Uterus (tissue), 3 donors: ENCODE measurements at regions not wholly inside any gene's neighbourhood (a gene's known extent, or its start where the extent isn't known, plus 50 kb on each side); places are given as distances from the start of the nearest gene placed in this dataset.

Experiments used
- DNase-seq, 2 donors: peaks; one replicate each; pipeline ENCODE4 v3.0.0-alpha.2; 2019 to 2020
- H3K27ac ChIP-seq, 2 donors: fragments of 200-600 bp; sonication (generic); 1 replicate in 1 of 2; 2 replicates in 1 of 2; pipeline ENCODE4 v1.5.1; 2016 to 2018
- H3K27me3 ChIP-seq, 2 donors: fragments of 200-600 bp; sonication (generic); one replicate each; pipeline ENCODE4 v1.5.1; 2018 to 2019; ENCODE audit warnings: control low read depth in 1 of 2
- H3K36me3 ChIP-seq, 2 donors: fragments of 200-600 bp; sonication (generic); one replicate each; pipeline ENCODE4 v1.5.1; 2019; ENCODE audit warnings: control low read depth in 1 of 2
- H3K4me1 ChIP-seq, 2 donors: fragments of 200-600 bp; sonication (generic); one replicate each; pipeline ENCODE4 v1.5.1; 2018 to 2019; ENCODE audit warnings: control low read depth in 1 of 2
- H3K4me3 ChIP-seq, 2 donors: fragments of 200-600 bp; sonication (generic); 1 replicate in 1 of 2; 2 replicates in 1 of 2; pipeline ENCODE4 v1.5.1; 2018 to 2019; ENCODE audit warnings: mild to moderate bottlenecking in 1 of 2
- H3K9me3 ChIP-seq, 2 donors: fragments of 200-600 bp; sonication (generic); one replicate each; pipeline ENCODE4 v1.5.1; 2019; ENCODE audit warnings: control low read depth in 1 of 2
- POLR2A ChIP-seq, 2 donors: fragments of 450-650 bp; IDR thresholded peaks; one replicate each; pipeline ENCODE4 v1.6.1; 2016; ENCODE audit warnings: antibody characterized with exemption in 2 of 2, mild to moderate bottlenecking in 1 of 2, moderate library complexity in 1 of 2
- intact Hi-C: fragments of 100-400 bp; cut with DNase I; formaldehyde crosslinking; loops from one replicate; pipeline ENCODE4 v1.15.1; 2023; ENCODE audit warnings: low total_unique reads
- TF ChIP-seq, protein P1 (sequence below), 4 experiments: fragments of 200-600 bp in 2 of 4; fragments of 450-650 bp in 2 of 4; sonication (generic) in 2 of 4; IDR thresholded peaks; one replicate each; pipeline ENCODE4 v1.5.1; 2016 to 2019; ENCODE audit warnings: antibody characterized with exemption in 4 of 4, mild to moderate bottlenecking in 2 of 4, moderate library complexity in 1 of 4
- donor health status: DM: yes; HTN: yes; CAD: no.

DNA sequence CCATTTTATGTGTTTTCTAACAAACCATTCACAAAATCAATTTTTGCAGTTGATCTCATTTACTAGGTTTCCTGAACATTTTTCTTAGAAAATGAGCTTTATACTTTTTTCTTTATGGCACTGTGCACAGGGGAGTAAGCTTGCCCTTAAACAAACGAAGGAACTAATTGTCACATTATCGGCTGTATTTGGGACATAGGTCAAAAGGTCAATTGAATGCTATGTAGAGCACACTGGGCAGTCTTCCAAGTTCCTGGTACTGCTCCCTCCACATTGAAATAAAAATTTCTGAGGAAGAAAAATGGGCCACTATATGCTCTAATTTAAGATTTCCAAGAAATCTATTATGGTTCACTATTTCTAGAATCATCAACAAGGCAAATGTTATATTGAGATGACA is 93.6 kb upstream of the TMEFF2 start:
- Histone ChIP-seq H3K4me1 (no peaks in the 10 kb centered on the region), H3K27me3 (no peaks in the 10 kb centered on the region), H3K36me3 (no peaks in the 10 kb centered on the region), H3K4me3 (no peak overlapping the region), H3K27ac (no peak overlapping the region), H3K9me3 (no peaks in the 10 kb centered on the region)
- intact Hi-C loops, result no loop called here
- DNase-seq, result no peak
- TF ChIP-seq POLR2A (IDR thresholded peaks at IDR 0.05), result no peak
- TF ChIP-seq, protein P1, sequence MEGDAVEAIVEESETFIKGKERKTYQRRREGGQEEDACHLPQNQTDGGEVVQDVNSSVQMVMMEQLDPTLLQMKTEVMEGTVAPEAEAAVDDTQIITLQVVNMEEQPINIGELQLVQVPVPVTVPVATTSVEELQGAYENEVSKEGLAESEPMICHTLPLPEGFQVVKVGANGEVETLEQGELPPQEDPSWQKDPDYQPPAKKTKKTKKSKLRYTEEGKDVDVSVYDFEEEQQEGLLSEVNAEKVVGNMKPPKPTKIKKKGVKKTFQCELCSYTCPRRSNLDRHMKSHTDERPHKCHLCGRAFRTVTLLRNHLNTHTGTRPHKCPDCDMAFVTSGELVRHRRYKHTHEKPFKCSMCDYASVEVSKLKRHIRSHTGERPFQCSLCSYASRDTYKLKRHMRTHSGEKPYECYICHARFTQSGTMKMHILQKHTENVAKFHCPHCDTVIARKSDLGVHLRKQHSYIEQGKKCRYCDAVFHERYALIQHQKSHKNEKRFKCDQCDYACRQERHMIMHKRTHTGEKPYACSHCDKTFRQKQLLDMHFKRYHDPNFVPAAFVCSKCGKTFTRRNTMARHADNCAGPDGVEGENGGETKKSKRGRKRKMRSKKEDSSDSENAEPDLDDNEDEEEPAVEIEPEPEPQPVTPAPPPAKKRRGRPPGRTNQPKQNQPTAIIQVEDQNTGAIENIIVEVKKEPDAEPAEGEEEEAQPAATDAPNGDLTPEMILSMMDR (IDR thresholded peaks at IDR 0.05), result no peak

- intact Hi-C loops, result no loop called here
Measured at GRCh38 chr2:192286093-192286701, 91.5 kb upstream of the TMEFF2 start.

DNA sequence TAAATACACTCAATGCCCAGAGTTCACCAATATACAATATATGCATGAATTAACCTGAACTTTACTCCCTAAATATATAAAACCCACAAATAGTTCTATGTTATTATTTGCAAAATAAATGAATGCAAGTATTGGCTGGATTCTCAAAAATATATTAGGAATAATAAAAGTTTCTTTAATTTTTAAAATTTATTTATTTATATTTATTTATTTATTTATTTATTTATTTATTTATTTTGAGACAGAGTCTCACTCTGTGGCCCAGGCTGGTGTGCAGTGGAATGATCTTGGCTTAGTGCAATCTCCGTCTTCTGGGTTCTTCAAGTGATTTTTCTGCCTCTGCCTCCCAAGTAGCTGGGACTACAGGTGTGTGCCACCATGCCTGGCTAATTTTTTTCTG is 88.7 kb upstream of the TMEFF2 start:
- no peaks in the 10 kb centered on the region for H3K36me3 ChIP-seq
- H3K9me3 ChIP-seq, result no peaks in the 10 kb centered on the region
- H3K27ac ChIP-seq, result no peak overlapping the region
- DNase-seq, result no peak
- no peak for TF ChIP-seq POLR2A (IDR thresholded peaks at IDR 0.05)
- TF ChIP-seq, protein P1 (IDR thresholded peaks at IDR 0.05), result no peak
- H3K4me3 ChIP-seq, result no peak overlapping the region
- intact Hi-C loops, result no loop called here
- H3K27me3 ChIP-seq, result no peaks in the 10 kb centered on the region
- H3K4me1 ChIP-seq, result no peaks in the 10 kb centered on the region

More at GRCh38 chr2:192286093-192286701, 91.5 kb upstream of the TMEFF2 start:
- TF ChIP-seq, protein P1 (IDR thresholded peaks at IDR 0.05), result no peak
- TF ChIP-seq POLR2A (IDR thresholded peaks at IDR 0.05), result no peak
- no peak for DNase-seq
- Histone ChIP-seq H3K27ac (no peak overlapping the region), H3K4me3 (no peak overlapping the region), H3K4me1 (no peaks in the 10 kb centered on the region), H3K36me3 (no peaks in the 10 kb centered on the region), H3K9me3 (no peaks in the 10 kb centered on the region), H3K27me3 (no peaks in the 10 kb centered on the region)

DNA sequence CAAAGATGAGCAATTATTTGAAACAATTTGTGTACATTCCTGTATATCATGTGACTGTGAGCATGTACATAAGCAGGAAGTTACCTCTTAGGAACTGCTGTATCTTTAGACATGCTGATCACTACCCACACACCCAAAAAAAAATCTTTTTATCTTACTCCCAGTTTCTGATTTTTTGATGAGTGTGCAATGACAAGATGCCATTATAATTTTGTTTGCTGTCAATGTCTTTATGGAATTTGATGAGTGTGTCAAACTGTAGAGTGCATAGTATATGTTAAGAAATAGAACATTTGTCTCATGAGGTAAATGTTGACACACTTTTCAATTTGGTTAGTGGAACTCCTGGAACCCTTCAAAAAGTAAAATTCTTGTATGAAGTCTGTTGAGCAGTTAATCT is 84.0 kb upstream of the TMEFF2 start:
- Histone ChIP-seq H3K4me1 (no peaks in the 10 kb centered on the region), H3K27ac (no peak overlapping the region), H3K36me3 (no peaks in the 10 kb centered on the region), H3K27me3 (no peaks in the 10 kb centered on the region), H3K9me3 (no peaks in the 10 kb centered on the region), H3K4me3 (no peak overlapping the region)
- DNase-seq, result no peak
- TF ChIP-seq POLR2A (IDR thresholded peaks at IDR 0.05), result no peak
- TF ChIP-seq, protein P1 (IDR thresholded peaks at IDR 0.05), result no peak
- intact Hi-C loops, result no loop called here

GRCh38 chr2:192277494-192278109 is 82.9 kb upstream of the TMEFF2 start:
- H3K4me3 ChIP-seq, result no peak overlapping the region
- no peak for TF ChIP-seq POLR2A (IDR thresholded peaks at IDR 0.05)
- TF ChIP-seq, protein P1 (IDR thresholded peaks at IDR 0.05), result no peak
- H3K27ac ChIP-seq, result no peak overlapping the region
- intact Hi-C loops, result no loop called here
- H3K27me3 ChIP-seq, result no peaks in the 10 kb centered on the region
- H3K36me3 ChIP-seq, result no peaks in the 10 kb centered on the region
- DNase-seq, result no peak
- H3K4me1 ChIP-seq, result no peaks in the 10 kb centered on the region
- no peaks in the 10 kb centered on the region for H3K9me3 ChIP-seq
